MM.1S (cell line): ENCODE measurements at regions not wholly inside any gene's neighbourhood (a gene's known extent, or its start where the extent isn't known, plus 50 kb on each side); places are given as distances from the start of the nearest gene placed in this dataset.

Experiments used
- DNase-seq: peaks from one replicate; pipeline ENCODE4 v3.0.0-alpha.2; 2015
- H2AFZ ChIP-seq: fragments of 300-600 bp; sonication (generic); 2 replicates; pipeline ENCODE4 v1.6.0; 2016; ENCODE audit warnings: antibody characterized with exemption, low read length
- H3F3A ChIP-seq: fragments of 300-600 bp; sonication (generic); 2 replicates; pipeline ENCODE4 v1.6.1; 2016; ENCODE audit warnings: mild to moderate bottlenecking, antibody characterized with exemption, low read length, moderate library complexity, mixed read lengths; ENCODE audit not compliant: insufficient read depth
- H3K27ac ChIP-seq: fragments of 300-600 bp; sonication (generic); 2 replicates; pipeline ENCODE4 v1.5.1; 2016; ENCODE audit warnings: mild to moderate bottlenecking, low read length
- H3K27me3 ChIP-seq: fragments of 300-600 bp; sonication (generic); replicated peaks from 2 replicates; pipeline ENCODE4 v1.6.0; 2016; ENCODE audit warnings: low read length; ENCODE audit not compliant: insufficient read depth
- H3K36me3 ChIP-seq: fragments of 300-600 bp; sonication (generic); replicated peaks from 2 replicates; pipeline ENCODE4 v1.6.1; 2016; ENCODE audit warnings: mild to moderate bottlenecking, low read length, mixed read lengths; ENCODE audit not compliant: insufficient read depth
- H3K4me1 ChIP-seq: fragments of 300-600 bp; sonication (generic); 2 replicates; pipeline ENCODE4 v1.6.1; 2016; ENCODE audit warnings: low read length, mixed read lengths
- H3K4me2 ChIP-seq: fragments of 300-600 bp; sonication (generic); 2 replicates; pipeline ENCODE4 v1.6.0; 2016; ENCODE audit warnings: low read depth, low read length
- H3K4me3 ChIP-seq: fragments of 300-600 bp; sonication (generic); 2 replicates; pipeline ENCODE4 v1.5.1; 2016; ENCODE audit warnings: low read length, mixed read lengths
- H3K79me2 ChIP-seq: fragments of 300-600 bp; sonication (generic); 2 replicates; pipeline ENCODE4 v1.6.1; 2016; ENCODE audit warnings: mixed run types, low read length, mixed read lengths
- H3K9ac ChIP-seq: fragments of 300-600 bp; sonication (generic); 2 replicates; pipeline ENCODE4 v1.6.1; 2016; ENCODE audit warnings: low read length, mixed read lengths
- H3K9me2 ChIP-seq: fragments of 300-600 bp; sonication (generic); replicated peaks from 2 replicates; pipeline ENCODE4 v1.6.1; 2016; ENCODE audit warnings: mild to moderate bottlenecking, low read length, mixed read lengths; ENCODE audit not compliant: insufficient read depth
- H3K9me3 ChIP-seq: fragments of 300-600 bp; sonication (generic); replicated peaks from 2 replicates; pipeline ENCODE4 v1.6.1; 2016; ENCODE audit warnings: mild to moderate bottlenecking, low read length, mixed read lengths; ENCODE audit not compliant: insufficient read depth
- H4K20me1 ChIP-seq: fragments of 300-600 bp; sonication (generic); 2 replicates; pipeline ENCODE4 v1.6.1; 2016; ENCODE audit warnings: mild to moderate bottlenecking, low read length, moderate library complexity, mixed read lengths; ENCODE audit not compliant: insufficient read depth
- CTCF ChIP-seq: fragments of 300-600 bp; sonication (generic); IDR thresholded peaks from 2 replicates; pipeline ENCODE4 v1.5.1; 2016; ENCODE audit warnings: antibody characterized with exemption, low read length, mixed read lengths
- EZH2 ChIP-seq: fragments of 300-600 bp; sonication (generic); optimal IDR thresholded peaks from 2 replicates; pipeline ENCODE3; 2017; ENCODE audit warnings: low read depth, mild to moderate bottlenecking, antibody characterized with exemption, low read length, mixed read lengths
- EZH2phosphoT487 ChIP-seq: fragments of 300-600 bp; sonication (generic); IDR thresholded peaks from 2 replicates; pipeline ENCODE4 v1.6.1; 2018; ENCODE audit warnings: antibody characterized with exemption, low read length

- no peak for DNase-seq
- H3K4me3 ChIP-seq, result no peak overlapping the region
- H3K27me3 ChIP-seq, result no peaks in the 10 kb centered on the region
- H3K36me3 ChIP-seq, result no peaks in the 10 kb centered on the region
- H3K4me2 ChIP-seq, result no peak overlapping the region
- no peak for TF ChIP-seq EZH2phosphoT487
- no peak for TF ChIP-seq EZH2
- no peak for TF ChIP-seq CTCF
- H2AFZ ChIP-seq, result no peak overlapping the region
- no peak overlapping the region for H3K9ac ChIP-seq
- no peaks in the 10 kb centered on the region; the same call in 1 of the 2 replicates for H3K9me2 ChIP-seq
- H3K27ac ChIP-seq, result no peak overlapping the region
- H3F3A ChIP-seq, result no peaks in the 10 kb centered on the region
- no peaks in the 10 kb centered on the region for H4K20me1 ChIP-seq
- H3K79me2 ChIP-seq, result no peaks in the 10 kb centered on the region
- peaks cover 14% of the 10 kb centered on the region; the same call in 1 of the 2 replicates for H3K4me1 ChIP-seq
- H3K9me3 ChIP-seq, result no peaks in the 10 kb centered on the region
Observed at GRCh38 chr5:50978924-50979323, 312.5 kb downstream of the PARP8 start.

- Histone ChIP-seq H3K4me2 (no peak overlapping the region), H2AFZ (no peak overlapping the region), H3K4me1 (no peaks in the 10 kb centered on the region), H3K9me2 (no peaks in the 10 kb centered on the region), H3K79me2 (no peaks in the 10 kb centered on the region), H3F3A (no peaks in the 10 kb centered on the region), H4K20me1 (no peaks in the 10 kb centered on the region), H3K27me3 (no peaks in the 10 kb centered on the region), H3K9me3 (no peaks in the 10 kb centered on the region), H3K36me3 (no peaks in the 10 kb centered on the region), H3K27ac (no peak overlapping the region), H3K4me3 (no peak overlapping the region), H3K9ac (no peak overlapping the region)
- no peak for TF ChIP-seq CTCF
- no peak for TF ChIP-seq EZH2
- TF ChIP-seq EZH2phosphoT487, result no peak
- DNase-seq, result no peak
Observed at GRCh38 chr5:50984640-50985039, 318.2 kb downstream of the PARP8 start.

- H4K20me1 ChIP-seq, result no peaks in the 10 kb centered on the region
- no peak overlapping the region for H3K9ac ChIP-seq
Observed at GRCh38 chr5:50990296-50990924, 324.0 kb downstream of the PARP8 start.

More at GRCh38 chr5:50990296-50990924, 324.0 kb downstream of the PARP8 start:
- TF ChIP-seq CTCF (no peak), EZH2phosphoT487 (no peak), EZH2 (no peak)
- no peak for DNase-seq
- Histone ChIP-seq H3K36me3 (no peaks in the 10 kb centered on the region), H3K4me1 (no peaks in the 10 kb centered on the region), H3K9me3 (no peaks in the 10 kb centered on the region), H3K79me2 (no peaks in the 10 kb centered on the region), H3K9me2 (no peaks in the 10 kb centered on the region), H3K4me3 (no peak overlapping the region), H3K27me3 (no peaks in the 10 kb centered on the region), H2AFZ (no peak overlapping the region), H3K4me2 (no peak overlapping the region), H3F3A (no peaks in the 10 kb centered on the region), H3K27ac (no peak overlapping the region)
